SK-N-SH treated with all-trans-retinoic acid at 6 μM for 48 hours (cell line): ENCODE measurements at regions not wholly inside any gene's neighbourhood (a gene's known extent, or its start where the extent isn't known, plus 50 kb on each side); places are given as distances from the start of the nearest gene placed in this dataset.

Experiments
- ATAC-seq: fragments of 200-7000 bp; cut with Tn5 transposase; 3 replicates; pipeline ENCODE4 v1.9.1; 2020; ENCODE audit warnings: mild to moderate bottlenecking, moderate library complexity
- BACH2 ChIP-seq: fragments of 250-450 bp; sonication (Bioruptor Pico); IDR thresholded peaks from 2 replicates; pipeline ENCODE4 v1.9.0; 2021; ENCODE audit warnings: mild to moderate bottlenecking, borderline replicate concordance
- CREB5 ChIP-seq: fragments of 250-450 bp; sonication (Bioruptor Pico); IDR thresholded peaks from 2 replicates; pipeline ENCODE4 v1.5.1; 2020; ENCODE audit warnings: low read depth, mild to moderate bottlenecking, moderate library complexity
- CSDC2 ChIP-seq: fragments of 250-450 bp; sonication (Bioruptor Pico); IDR thresholded peaks from 2 replicates; pipeline ENCODE4 v1.5.0; 2020; ENCODE audit warnings: mild to moderate bottlenecking, moderate library complexity
- ESRRG ChIP-seq: fragments of 250-450 bp; sonication (Bioruptor Pico); IDR thresholded peaks from 2 replicates; pipeline ENCODE4 v1.6.1; 2021; ENCODE audit warnings: mild to moderate bottlenecking
- GLIS3 ChIP-seq: fragments of 250-450 bp; sonication (Bioruptor Pico); IDR thresholded peaks from 2 replicates; pipeline ENCODE4 v1.5.0; 2020; ENCODE audit warnings: mild to moderate bottlenecking, moderate library complexity
- ISL1 ChIP-seq: fragments of 250-450 bp; sonication (Bioruptor Pico); IDR thresholded peaks from 2 replicates; pipeline ENCODE4 v2.1.2; 2022; ENCODE audit warnings: mild to moderate bottlenecking, moderate library complexity
- OSR1 ChIP-seq: fragments of 250-450 bp; sonication (Bioruptor Pico); IDR thresholded peaks from 2 replicates; pipeline ENCODE4 v1.8.0; 2022; ENCODE audit warnings: moderate library complexity, mild to moderate bottlenecking, inconsistent platforms
- PATZ1 ChIP-seq: fragments of 250-450 bp; sonication (Bioruptor Pico); IDR thresholded peaks from 2 replicates; pipeline ENCODE4 v1.8.0; 2020; ENCODE audit warnings: mild to moderate bottlenecking, moderate library complexity, borderline replicate concordance
- POU6F1 ChIP-seq: fragments of 250-450 bp; sonication (Bioruptor Pico); IDR thresholded peaks from 2 replicates; pipeline ENCODE4 v1.8.0; 2021; ENCODE audit warnings: low read depth, mild to moderate bottlenecking, moderate library complexity, borderline replicate concordance
- PPARA ChIP-seq: fragments of 250-450 bp; sonication (Bioruptor Pico); IDR thresholded peaks from 2 replicates; pipeline ENCODE4 v1.5.0; 2020; ENCODE audit warnings: mild to moderate bottlenecking, borderline replicate concordance
- RARB ChIP-seq: fragments of 250-450 bp; sonication (Bioruptor Pico); IDR thresholded peaks from 2 replicates; pipeline ENCODE4 v1.8.0; 2021; ENCODE audit warnings: mild to moderate bottlenecking, moderate library complexity
- SNAI2 ChIP-seq: fragments of 250-450 bp; sonication (Bioruptor Pico); IDR thresholded peaks from 2 replicates; pipeline ENCODE4 v1.5.0; 2020; ENCODE audit warnings: mild to moderate bottlenecking, moderate library complexity
- TCF4 ChIP-seq: fragments of 250-450 bp; sonication (Bioruptor Pico); IDR thresholded peaks from 2 replicates; pipeline ENCODE4 v1.8.0; 2021; ENCODE audit warnings: mild to moderate bottlenecking, moderate library complexity, borderline replicate concordance
- TOX ChIP-seq: fragments of 250-450 bp; sonication (Bioruptor Pico); IDR thresholded peaks from 2 replicates; pipeline ENCODE4 v1.8.0; 2021; ENCODE audit warnings: mild to moderate bottlenecking, moderate library complexity, borderline replicate concordance
- TSHZ2 ChIP-seq: fragments of 250-450 bp; sonication (Bioruptor Pico); IDR thresholded peaks from 2 replicates; pipeline ENCODE4 v1.5.0; 2020; ENCODE audit warnings: mild to moderate bottlenecking, moderate library complexity
- ZFP3 ChIP-seq: fragments of 250-450 bp; sonication (Bioruptor Pico); IDR thresholded peaks from 2 replicates; pipeline ENCODE4 v1.5.0; 2020; ENCODE audit warnings: mild to moderate bottlenecking, moderate library complexity
- ZFP30 ChIP-seq: fragments of 450-650 bp; formaldehyde crosslinking; IDR thresholded peaks from 2 replicates; pipeline ENCODE4 v1.5.0; 2022; ENCODE audit warnings: mild to moderate bottlenecking, moderate library complexity
- ZNF565 ChIP-seq: fragments of 450-650 bp; formaldehyde crosslinking; conservative IDR thresholded peaks from 2 replicates; pipeline ENCODE4 v1.5.0; 2020; ENCODE audit warnings: low read depth, mild to moderate bottlenecking, moderate library complexity
- ZNF70 ChIP-seq: fragments of 450-650 bp; formaldehyde crosslinking; IDR thresholded peaks from 2 replicates; pipeline ENCODE4 v1.5.0; 2020; ENCODE audit warnings: mild to moderate bottlenecking, moderate library complexity
- ZNF8 ChIP-seq: fragments of 450-650 bp; formaldehyde crosslinking; IDR thresholded peaks from 2 replicates; pipeline ENCODE4 v1.5.0; 2020; ENCODE audit warnings: mild to moderate bottlenecking, moderate library complexity

GRCh38 chr6:54719131-54719530 is 127.4 kb upstream of the FAM83B start:
- no peak for ATAC-seq
- TF ChIP-seq BACH2 (CRISPR knock-in tag) (no peak), SNAI2 (CRISPR knock-in tag) (no peak), CSDC2 (no peak), ZFP3 (CRISPR knock-in tag) (no peak), RARB (CRISPR knock-in tag) (no peak), TSHZ2 (CRISPR knock-in tag) (no peak)

GRCh38 chr6:54719633-54720032 is 126.9 kb upstream of the FAM83B start:
- TF ChIP-seq RARB (CRISPR knock-in tag) = no peak
- ATAC-seq = no peak

- ATAC-seq = no peak
- TF ChIP-seq PPARA (CRISPR knock-in tag) (no peak), POU6F1 (CRISPR knock-in tag) (no peak), ZFP3 (CRISPR knock-in tag) (no peak), SNAI2 (CRISPR knock-in tag) (no peak), GLIS3 (CRISPR knock-in tag) (no peak), TCF4 (CRISPR knock-in tag) (no peak), OSR1 (no peak), TSHZ2 (CRISPR knock-in tag) (no peak), CSDC2 (no peak), RARB (CRISPR knock-in tag) (no peak), ESRRG (CRISPR knock-in tag) (no peak), BACH2 (CRISPR knock-in tag) (no peak), ZNF8 (CRISPR knock-in tag) (no peak), ZNF565 (no peak), ZFP30 (no peak), ISL1 (CRISPR knock-in tag) (no peak), ZNF70 (CRISPR knock-in tag) (no peak), TOX (CRISPR knock-in tag) (no peak)
Observed at GRCh38 chr6:54722328-54722727, 124.2 kb upstream of the FAM83B start.

- no peak for ATAC-seq
- no peak for TF ChIP-seq GLIS3 (CRISPR knock-in tag)
- no peak for TF ChIP-seq PPARA (CRISPR knock-in tag)
- no peak for TF ChIP-seq OSR1
- no peak for TF ChIP-seq CREB5 (CRISPR knock-in tag)
- no peak for TF ChIP-seq TOX (CRISPR knock-in tag)
- no peak for TF ChIP-seq PATZ1 (CRISPR knock-in tag)
- TF ChIP-seq TSHZ2 (CRISPR knock-in tag) = no peak
- no peak for TF ChIP-seq ZFP30
- TF ChIP-seq ESRRG (CRISPR knock-in tag) = no peak
Observed at GRCh38 chr6:54729716-54730115, 116.9 kb upstream of the FAM83B start.
